ENCODE measurements at regions not wholly inside any gene's neighbourhood (a gene's known extent, or its start where the extent isn't known, plus 50 kb on each side); places are given as distances from the start of the nearest gene placed in this dataset.

DNA sequence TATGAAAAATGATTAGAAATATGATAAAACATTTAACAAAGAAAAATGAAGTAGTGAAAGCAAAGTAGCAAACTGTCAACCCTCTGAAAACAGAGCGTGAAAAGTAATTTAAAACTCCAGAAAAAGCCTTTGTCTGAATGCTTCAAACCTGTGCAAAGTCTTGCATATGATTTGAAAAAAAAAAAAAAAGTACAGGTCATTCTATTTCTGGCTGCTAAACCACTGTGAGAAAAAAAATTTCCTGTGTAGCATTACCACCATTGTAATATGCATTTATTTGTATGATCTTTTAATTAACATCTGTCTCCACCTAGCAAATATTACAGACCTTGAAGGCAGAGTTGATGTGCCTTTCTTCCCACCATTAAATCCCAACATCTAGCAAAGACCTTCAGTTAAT, 82.1 kb upstream of the CCDC68 start:
- DNase-seq (ENCODE audit: low spot score) (no peak), ATAC-seq (no peak)
- no peaks in the 10 kb centered on the region for H3K79me2 ChIP-seq (replicated peaks; ENCODE audit: insufficient read depth)
- H3K4me2 ChIP-seq: no peak overlapping the region
- no peak overlapping the region for H3K4me3 ChIP-seq
- Mint-ChIP-seq H3K27me3 (ENCODE audit: insufficient read depth, low read depth, poor library complexity) (no peaks in the 10 kb centered on the region), H3K9me3 (no peaks in the 10 kb centered on the region), H3K36me3 (ENCODE audit: low read depth) (no peaks in the 10 kb centered on the region), H3K27ac (no peak overlapping the region), H3K4me1 (no peaks in the 10 kb centered on the region), H3K4me3 (no peak overlapping the region)
- no peaks in the 10 kb centered on the region for H3K36me3 ChIP-seq (ENCODE audit: insufficient read depth)
- no peaks in the 10 kb centered on the region for H3K27me3 ChIP-seq (ENCODE audit: insufficient read depth)
- peaks cover 11% of the 10 kb centered on the region for H3K9me2 ChIP-seq (ENCODE audit: insufficient read depth)
- no peaks in the 10 kb centered on the region for H4K20me1 ChIP-seq (replicated peaks; ENCODE audit: insufficient read depth)
- H2AFZ ChIP-seq: no peak overlapping the region
- H3K4me1 ChIP-seq (ENCODE audit: insufficient read depth): peaks cover 3% of the 10 kb centered on the region; the same call in 1 of the 2 replicates
- no peaks in the 10 kb centered on the region for H3F3A ChIP-seq (replicated peaks; ENCODE audit: low read depth)
- TF ChIP-seq ZNF114 (CRISPR knock-in tag; IDR thresholded peaks at IDR 0.05) (no peak), CREB1 (CRISPR knock-in tag; IDR thresholded peaks at IDR 0.05; ENCODE audit: low read depth) (no peak), STAT1 (IDR thresholded peaks at IDR 0.05; ENCODE audit: unreplicated experiment) (no peak), ZNF331 (CRISPR knock-in tag; IDR thresholded peaks at IDR 0.05; ENCODE audit: low read depth) (no peak)
- TF ChIP-seq, protein P1, sequence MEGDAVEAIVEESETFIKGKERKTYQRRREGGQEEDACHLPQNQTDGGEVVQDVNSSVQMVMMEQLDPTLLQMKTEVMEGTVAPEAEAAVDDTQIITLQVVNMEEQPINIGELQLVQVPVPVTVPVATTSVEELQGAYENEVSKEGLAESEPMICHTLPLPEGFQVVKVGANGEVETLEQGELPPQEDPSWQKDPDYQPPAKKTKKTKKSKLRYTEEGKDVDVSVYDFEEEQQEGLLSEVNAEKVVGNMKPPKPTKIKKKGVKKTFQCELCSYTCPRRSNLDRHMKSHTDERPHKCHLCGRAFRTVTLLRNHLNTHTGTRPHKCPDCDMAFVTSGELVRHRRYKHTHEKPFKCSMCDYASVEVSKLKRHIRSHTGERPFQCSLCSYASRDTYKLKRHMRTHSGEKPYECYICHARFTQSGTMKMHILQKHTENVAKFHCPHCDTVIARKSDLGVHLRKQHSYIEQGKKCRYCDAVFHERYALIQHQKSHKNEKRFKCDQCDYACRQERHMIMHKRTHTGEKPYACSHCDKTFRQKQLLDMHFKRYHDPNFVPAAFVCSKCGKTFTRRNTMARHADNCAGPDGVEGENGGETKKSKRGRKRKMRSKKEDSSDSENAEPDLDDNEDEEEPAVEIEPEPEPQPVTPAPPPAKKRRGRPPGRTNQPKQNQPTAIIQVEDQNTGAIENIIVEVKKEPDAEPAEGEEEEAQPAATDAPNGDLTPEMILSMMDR (conservative IDR thresholded peaks at IDR 0.05; ENCODE audit: low read depth in 2 of 2): no peak
- TF ChIP-seq, protein P2, sequence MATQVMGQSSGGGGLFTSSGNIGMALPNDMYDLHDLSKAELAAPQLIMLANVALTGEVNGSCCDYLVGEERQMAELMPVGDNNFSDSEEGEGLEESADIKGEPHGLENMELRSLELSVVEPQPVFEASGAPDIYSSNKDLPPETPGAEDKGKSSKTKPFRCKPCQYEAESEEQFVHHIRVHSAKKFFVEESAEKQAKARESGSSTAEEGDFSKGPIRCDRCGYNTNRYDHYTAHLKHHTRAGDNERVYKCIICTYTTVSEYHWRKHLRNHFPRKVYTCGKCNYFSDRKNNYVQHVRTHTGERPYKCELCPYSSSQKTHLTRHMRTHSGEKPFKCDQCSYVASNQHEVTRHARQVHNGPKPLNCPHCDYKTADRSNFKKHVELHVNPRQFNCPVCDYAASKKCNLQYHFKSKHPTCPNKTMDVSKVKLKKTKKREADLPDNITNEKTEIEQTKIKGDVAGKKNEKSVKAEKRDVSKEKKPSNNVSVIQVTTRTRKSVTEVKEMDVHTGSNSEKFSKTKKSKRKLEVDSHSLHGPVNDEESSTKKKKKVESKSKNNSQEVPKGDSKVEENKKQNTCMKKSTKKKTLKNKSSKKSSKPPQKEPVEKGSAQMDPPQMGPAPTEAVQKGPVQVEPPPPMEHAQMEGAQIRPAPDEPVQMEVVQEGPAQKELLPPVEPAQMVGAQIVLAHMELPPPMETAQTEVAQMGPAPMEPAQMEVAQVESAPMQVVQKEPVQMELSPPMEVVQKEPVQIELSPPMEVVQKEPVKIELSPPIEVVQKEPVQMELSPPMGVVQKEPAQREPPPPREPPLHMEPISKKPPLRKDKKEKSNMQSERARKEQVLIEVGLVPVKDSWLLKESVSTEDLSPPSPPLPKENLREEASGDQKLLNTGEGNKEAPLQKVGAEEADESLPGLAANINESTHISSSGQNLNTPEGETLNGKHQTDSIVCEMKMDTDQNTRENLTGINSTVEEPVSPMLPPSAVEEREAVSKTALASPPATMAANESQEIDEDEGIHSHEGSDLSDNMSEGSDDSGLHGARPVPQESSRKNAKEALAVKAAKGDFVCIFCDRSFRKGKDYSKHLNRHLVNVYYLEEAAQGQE (IDR thresholded peaks at IDR 0.05; ENCODE audit: unreplicated experiment): no peak
- H3K27ac ChIP-seq (ENCODE audit: low read depth): no peak overlapping the region

DNA sequence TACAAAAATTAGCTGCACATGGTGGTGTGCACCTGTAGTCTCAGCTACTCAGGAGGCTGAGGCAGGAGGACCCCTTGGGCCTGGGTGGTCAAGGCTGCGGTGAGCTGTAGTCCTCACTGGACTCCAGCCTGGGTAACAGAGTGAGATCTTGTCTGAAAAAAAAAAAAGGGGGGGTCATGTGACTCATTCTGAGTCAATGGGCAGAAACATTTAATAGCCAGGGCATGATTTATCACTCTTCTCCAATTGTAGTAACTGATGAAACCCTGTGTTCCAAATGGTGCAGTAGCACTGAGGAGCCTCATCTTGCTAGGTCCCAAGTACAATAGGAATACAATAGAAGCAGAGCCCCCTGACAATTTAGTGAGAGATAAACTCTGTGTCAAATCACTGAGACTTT, 78.9 kb upstream of the CCDC68 start:
- TF ChIP-seq POLR2AphosphoS5 (IDR thresholded peaks at IDR 0.05; ENCODE audit: low read depth): no peak
- TF ChIP-seq, protein P3, sequence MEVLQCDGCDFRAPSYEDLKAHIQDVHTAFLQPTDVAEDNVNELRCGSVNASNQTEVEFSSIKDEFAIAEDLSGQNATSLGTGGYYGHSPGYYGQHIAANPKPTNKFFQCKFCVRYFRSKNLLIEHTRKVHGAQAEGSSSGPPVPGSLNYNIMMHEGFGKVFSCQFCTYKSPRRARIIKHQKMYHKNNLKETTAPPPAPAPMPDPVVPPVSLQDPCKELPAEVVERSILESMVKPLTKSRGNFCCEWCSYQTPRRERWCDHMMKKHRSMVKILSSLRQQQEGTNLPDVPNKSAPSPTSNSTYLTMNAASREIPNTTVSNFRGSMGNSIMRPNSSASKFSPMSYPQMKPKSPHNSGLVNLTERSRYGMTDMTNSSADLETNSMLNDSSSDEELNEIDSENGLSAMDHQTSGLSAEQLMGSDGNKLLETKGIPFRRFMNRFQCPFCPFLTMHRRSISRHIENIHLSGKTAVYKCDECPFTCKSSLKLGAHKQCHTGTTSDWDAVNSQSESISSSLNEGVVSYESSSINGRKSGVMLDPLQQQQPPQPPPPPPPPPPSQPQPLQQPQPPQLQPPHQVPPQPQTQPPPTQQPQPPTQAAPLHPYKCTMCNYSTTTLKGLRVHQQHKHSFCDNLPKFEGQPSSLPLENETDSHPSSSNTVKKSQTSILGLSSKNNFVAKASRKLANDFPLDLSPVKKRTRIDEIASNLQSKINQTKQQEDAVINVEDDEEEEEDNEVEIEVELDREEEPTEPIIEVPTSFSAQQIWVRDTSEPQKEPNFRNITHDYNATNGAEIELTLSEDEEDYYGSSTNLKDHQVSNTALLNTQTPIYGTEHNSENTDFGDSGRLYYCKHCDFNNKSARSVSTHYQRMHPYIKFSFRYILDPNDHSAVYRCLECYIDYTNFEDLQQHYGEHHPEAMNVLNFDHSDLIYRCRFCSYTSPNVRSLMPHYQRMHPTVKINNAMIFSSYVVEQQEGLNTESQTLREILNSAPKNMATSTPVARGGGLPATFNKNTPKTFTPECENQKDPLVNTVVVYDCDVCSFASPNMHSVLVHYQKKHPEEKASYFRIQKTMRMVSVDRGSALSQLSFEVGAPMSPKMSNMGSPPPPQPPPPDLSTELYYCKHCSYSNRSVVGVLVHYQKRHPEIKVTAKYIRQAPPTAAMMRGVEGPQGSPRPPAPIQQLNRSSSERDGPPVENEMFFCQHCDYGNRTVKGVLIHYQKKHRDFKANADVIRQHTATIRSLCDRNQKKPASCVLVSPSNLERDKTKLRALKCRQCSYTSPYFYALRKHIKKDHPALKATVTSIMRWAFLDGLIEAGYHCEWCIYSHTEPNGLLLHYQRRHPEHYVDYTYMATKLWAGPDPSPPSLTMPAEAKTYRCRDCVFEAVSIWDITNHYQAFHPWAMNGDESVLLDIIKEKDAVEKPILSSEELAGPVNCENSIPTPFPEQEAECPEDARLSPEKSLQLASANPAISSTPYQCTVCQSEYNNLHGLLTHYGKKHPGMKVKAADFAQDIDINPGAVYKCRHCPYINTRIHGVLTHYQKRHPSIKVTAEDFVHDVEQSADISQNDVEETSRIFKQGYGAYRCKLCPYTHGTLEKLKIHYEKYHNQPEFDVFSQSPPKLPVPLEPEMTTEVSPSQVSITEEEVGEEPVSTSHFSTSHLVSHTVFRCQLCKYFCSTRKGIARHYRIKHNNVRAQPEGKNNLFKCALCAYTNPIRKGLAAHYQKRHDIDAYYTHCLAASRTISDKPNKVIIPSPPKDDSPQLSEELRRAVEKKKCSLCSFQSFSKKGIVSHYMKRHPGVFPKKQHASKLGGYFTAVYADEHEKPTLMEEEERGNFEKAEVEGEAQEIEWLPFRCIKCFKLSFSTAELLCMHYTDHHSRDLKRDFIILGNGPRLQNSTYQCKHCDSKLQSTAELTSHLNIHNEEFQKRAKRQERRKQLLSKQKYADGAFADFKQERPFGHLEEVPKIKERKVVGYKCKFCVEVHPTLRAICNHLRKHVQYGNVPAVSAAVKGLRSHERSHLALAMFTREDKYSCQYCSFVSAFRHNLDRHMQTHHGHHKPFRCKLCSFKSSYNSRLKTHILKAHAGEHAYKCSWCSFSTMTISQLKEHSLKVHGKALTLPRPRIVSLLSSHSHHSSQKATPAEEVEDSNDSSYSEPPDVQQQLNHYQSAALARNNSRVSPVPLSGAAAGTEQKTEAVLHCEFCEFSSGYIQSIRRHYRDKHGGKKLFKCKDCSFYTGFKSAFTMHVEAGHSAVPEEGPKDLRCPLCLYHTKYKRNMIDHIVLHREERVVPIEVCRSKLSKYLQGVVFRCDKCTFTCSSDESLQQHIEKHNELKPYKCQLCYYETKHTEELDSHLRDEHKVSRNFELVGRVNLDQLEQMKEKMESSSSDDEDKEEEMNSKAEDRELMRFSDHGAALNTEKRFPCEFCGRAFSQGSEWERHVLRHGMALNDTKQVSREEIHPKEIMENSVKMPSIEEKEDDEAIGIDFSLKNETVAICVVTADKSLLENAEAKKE (CRISPR knock-in tag; IDR thresholded peaks at IDR 0.05): no peak
- TF ChIP-seq ZNF114 (CRISPR knock-in tag; IDR thresholded peaks at IDR 0.05): no peak
- H3K4me1 Mint-ChIP-seq: no peaks in the 10 kb centered on the region
- Histone ChIP-seq H3K36me3 (ENCODE audit: insufficient read depth) (no peaks in the 10 kb centered on the region), H3K4me3 (no peak overlapping the region), H3K27ac (ENCODE audit: low read depth) (no peak overlapping the region), H3K9me2 (ENCODE audit: insufficient read depth) (peaks cover 11% of the 10 kb centered on the region), H3K27me3 (ENCODE audit: insufficient read depth) (no peaks in the 10 kb centered on the region), H2AFZ (no peak overlapping the region), H4K20me1 (replicated peaks; ENCODE audit: insufficient read depth) (no peaks in the 10 kb centered on the region), H3K4me1 (ENCODE audit: insufficient read depth) (peaks cover 3% of the 10 kb centered on the region; the same call in 1 of the 2 replicates), H3K4me2 (no peak overlapping the region), H3K79me2 (replicated peaks; ENCODE audit: insufficient read depth) (no peaks in the 10 kb centered on the region), H3F3A (replicated peaks; ENCODE audit: low read depth) (no peaks in the 10 kb centered on the region)
- no peaks in the 10 kb centered on the region for H3K27me3 Mint-ChIP-seq (ENCODE audit: insufficient read depth, low read depth, poor library complexity)
- DNase-seq (ENCODE audit: low spot score) (no peak), ATAC-seq (no peak)
- H3K36me3 Mint-ChIP-seq (ENCODE audit: low read depth): no peaks in the 10 kb centered on the region
- no peak overlapping the region for H3K27ac Mint-ChIP-seq
- H3K4me3 Mint-ChIP-seq: no peak overlapping the region
- no peaks in the 10 kb centered on the region for H3K9me3 Mint-ChIP-seq
